GM12878 (cell line): ENCODE measurements at regions not wholly inside any gene's neighbourhood (a gene's known extent, or its start where the extent isn't known, plus 50 kb on each side); places are given as distances from the start of the nearest gene placed in this dataset.

Experiments used
- CBX3 ChIP-seq: fragments of 200-600 bp; sonication (generic); IDR thresholded peaks from 2 replicates; pipeline ENCODE4 v1.6.1; 2016; ENCODE audit warnings: low read depth, borderline replicate concordance
- CEBPB ChIP-seq, 2 experiments: fragments of 150-350 bp in 1 of 2; IDR thresholded peaks; 2 replicates each; pipeline ENCODE4 v1.6.1; 2012 to 2014; ENCODE audit warnings: low read depth in 2 of 2, low read length in 2 of 2, borderline replicate concordance in 1 of 2, inconsistent platforms in 1 of 2
- CHD1 ChIP-seq: IDR thresholded peaks from 2 replicates; pipeline ENCODE4 v1.6.1; 2012; ENCODE audit warnings: low read depth, low read length, improper control_type of control experiment
- CTCF ChIP-seq, 3 experiments: IDR thresholded peaks in 2 of 3; conservative IDR thresholded peaks in 1 of 3; 2 replicates each; pipeline ENCODE4 v1.5.1; 2011; ENCODE audit warnings: low read depth in 3 of 3, low read length in 3 of 3, mild to moderate bottlenecking in 3 of 3, control low read depth in 2 of 3, moderate library complexity in 2 of 3, inconsistent platforms in 1 of 3, mixed read lengths in 1 of 3; ENCODE audit not compliant: control insufficient read depth in 2 of 3, insufficient read depth in 1 of 3; ENCODE audit errors: extremely low read depth in 1 of 3
- EZH2 ChIP-seq: IDR thresholded peaks from 2 replicates; pipeline ENCODE4 v1.6.1; 2012; ENCODE audit warnings: low read depth, mild to moderate bottlenecking, control low read depth, inconsistent platforms, low read length, borderline replicate concordance; ENCODE audit not compliant: control insufficient read depth
- MYC ChIP-seq: IDR thresholded peaks from 2 replicates; pipeline ENCODE4 v1.6.1; 2011; ENCODE audit warnings: mild to moderate bottlenecking, low read length, moderate library complexity, inconsistent platforms; ENCODE audit not compliant: insufficient read depth, insufficient replicate concordance, insufficient read length, severe bottlenecking
- POLR2A ChIP-seq: IDR thresholded peaks from 2 replicates; pipeline ENCODE4 v1.6.1; 2011; ENCODE audit warnings: low read depth, mild to moderate bottlenecking, low read length
- RAD51 ChIP-seq: fragments of 450-650 bp; IDR thresholded peaks from 2 replicates; pipeline ENCODE4 v1.6.1; 2016; ENCODE audit warnings: moderate library complexity, mild to moderate bottlenecking, inconsistent platforms
- RBBP5 ChIP-seq: fragments of 200-600 bp; sonication (generic); conservative IDR thresholded peaks from 2 replicates; pipeline ENCODE4 v1.6.1; 2016
- SP1 ChIP-seq: IDR thresholded peaks from one replicate; pipeline ENCODE4 v1.6.1; 2011; ENCODE audit warnings: low read depth, low read length
- USF1 ChIP-seq: IDR thresholded peaks from 2 replicates; pipeline ENCODE4 v1.6.1; 2011; ENCODE audit warnings: borderline replicate concordance, low read depth, mild to moderate bottlenecking, moderate library complexity, mixed read lengths, low read length; ENCODE audit not compliant: insufficient read depth; ENCODE audit errors: extremely low read length

GRCh38 chr21:27248814-27249213 lies 281.9 kb upstream of the ADAMTS5 start:
- TF ChIP-seq CBX3, result no peak
- no peak for TF ChIP-seq USF1
- no peak for TF ChIP-seq MYC
- no peak for TF ChIP-seq CTCF (IDR thresholded peaks at IDR 0.05 in 2 of 3, conservative IDR thresholded peaks at IDR 0.05 in 1 of 3; ENCODE audit: control insufficient read depth in 2 of 3, extremely low read depth in 1 of 3, insufficient read depth in 1 of 3, low read depth in 3 of 3, low read length in 3 of 3)
- no peak for TF ChIP-seq RAD51
- no peak for TF ChIP-seq CEBPB (IDR thresholded peaks at IDR 0.05; ENCODE audit: borderline replicate concordance in 1 of 2, low read depth in 2 of 2, low read length in 2 of 2)
- no peak for TF ChIP-seq CHD1
- TF ChIP-seq RBBP5, result no peak
- no peak for TF ChIP-seq EZH2
- no peak for TF ChIP-seq SP1
- no peak for TF ChIP-seq POLR2A
